IPS-20b (cell line): ENCODE measurements at regions not wholly inside any gene's neighbourhood (a gene's known extent, or its start where the extent isn't known, plus 50 kb on each side); places are given as distances from the start of the nearest gene placed in this dataset.

Experiments used
- H3K27ac ChIP-seq: one replicate; pipeline ENCODE4 v1.5.1; 2013; ENCODE audit warnings: low read length
- H3K27me3 ChIP-seq: 2 replicates; pipeline ENCODE4 v1.6.1; 2013; ENCODE audit warnings: mild to moderate bottlenecking, low read length, inconsistent platforms; ENCODE audit not compliant: insufficient read depth
- H3K36me3 ChIP-seq: 2 replicates; pipeline ENCODE4 v1.6.1; 2013; ENCODE audit warnings: low read depth, mild to moderate bottlenecking, inconsistent platforms, low read length, moderate library complexity; ENCODE audit not compliant: insufficient read depth
- H3K4me1 ChIP-seq: 2 replicates; pipeline ENCODE4 v1.6.1; 2013; ENCODE audit warnings: mild to moderate bottlenecking, control low read depth, inconsistent platforms, low read length, moderate library complexity; ENCODE audit not compliant: insufficient read depth
- H3K4me3 ChIP-seq: 2 replicates; pipeline ENCODE4 v1.5.1; 2013; ENCODE audit warnings: mild to moderate bottlenecking, low read length, inconsistent platforms
- H3K9ac ChIP-seq: 2 replicates; pipeline ENCODE4 v1.6.1; 2013; ENCODE audit warnings: low read depth, mild to moderate bottlenecking, inconsistent platforms, low read length, moderate library complexity
- H3K9me3 ChIP-seq: 2 replicates; pipeline ENCODE4 v1.6.1; 2013; ENCODE audit warnings: mild to moderate bottlenecking, low read depth, low read length, inconsistent platforms; ENCODE audit not compliant: insufficient read depth

GRCh38 chr12:132404951-132405741 lies 75.8 kb upstream of the GALNT9 start:
- Histone ChIP-seq H3K9ac (no peak overlapping the region), H3K27ac (no peak overlapping the region), H3K9me3 (no peaks in the 10 kb centered on the region), H3K4me1 (no peaks in the 10 kb centered on the region), H3K36me3 (no peaks in the 10 kb centered on the region), H3K27me3 (peaks cover 47% of the 10 kb centered on the region), H3K4me3 (no peak overlapping the region)

GRCh38 chr12:132404435-132404855 lies 75.1 kb upstream of the GALNT9 start:
- Histone ChIP-seq H3K4me1 (no peaks in the 10 kb centered on the region), H3K4me3 (no peak overlapping the region), H3K27ac (no peak overlapping the region), H3K9me3 (no peaks in the 10 kb centered on the region), H3K9ac (no peak overlapping the region), H3K27me3 (peaks cover 53% of the 10 kb centered on the region), H3K36me3 (no peaks in the 10 kb centered on the region)

GRCh38 chr12:132403636-132404434 lies 74.4 kb upstream of the GALNT9 start:
- no peak overlapping the region for H3K27ac ChIP-seq

GRCh38 chr12:132402831-132403416 lies 73.5 kb upstream of the GALNT9 start:
- H3K27ac ChIP-seq, result no peak overlapping the region
- no peak overlapping the region for H3K4me3 ChIP-seq
- H3K27me3 ChIP-seq, result peaks cover 60% of the 10 kb centered on the region
- H3K4me1 ChIP-seq, result no peaks in the 10 kb centered on the region
- H3K9ac ChIP-seq, result no peak overlapping the region
- H3K36me3 ChIP-seq, result no peaks in the 10 kb centered on the region
- no peaks in the 10 kb centered on the region for H3K9me3 ChIP-seq

More at GRCh38 chr12:132403636-132404434, 74.4 kb upstream of the GALNT9 start:
- no peaks in the 10 kb centered on the region for H3K4me1 ChIP-seq
- no peaks in the 10 kb centered on the region for H3K9me3 ChIP-seq
- no peaks in the 10 kb centered on the region for H3K36me3 ChIP-seq
- no peak overlapping the region for H3K4me3 ChIP-seq
- no peak overlapping the region for H3K9ac ChIP-seq
- H3K27me3 ChIP-seq, result peaks cover 58% of the 10 kb centered on the region

- H3K27ac ChIP-seq, result no peak overlapping the region
- H3K9ac ChIP-seq, result no peak overlapping the region
- peaks cover 69% of the 10 kb centered on the region for H3K27me3 ChIP-seq
- H3K4me3 ChIP-seq, result no peak overlapping the region
- H3K9me3 ChIP-seq, result no peaks in the 10 kb centered on the region
- H3K36me3 ChIP-seq, result no peaks in the 10 kb centered on the region
- no peaks in the 10 kb centered on the region; the same call in 1 of the 2 replicates for H3K4me1 ChIP-seq
Observed at GRCh38 chr12:132401982-132402381, 72.6 kb upstream of the GALNT9 start.

GRCh38 chr12:132400011-132400641 lies 70.7 kb upstream of the GALNT9 start:
- Histone ChIP-seq H3K36me3 (no peaks in the 10 kb centered on the region), H3K4me1 (no peaks in the 10 kb centered on the region; the same call in 1 of the 2 replicates), H3K27me3 (peaks cover 77% of the 10 kb centered on the region), H3K9me3 (no peaks in the 10 kb centered on the region), H3K27ac (no peak overlapping the region), H3K4me3 (no peak overlapping the region), H3K9ac (no peak overlapping the region)

GRCh38 chr12:132399092-132400010 lies 70.0 kb upstream of the GALNT9 start:
- Histone ChIP-seq H3K27ac (no peak overlapping the region), H3K4me1 (no peaks in the 10 kb centered on the region; the same call in 1 of the 2 replicates), H3K27me3 (peaks cover 80% of the 10 kb centered on the region), H3K4me3 (no peak overlapping the region), H3K9me3 (no peaks in the 10 kb centered on the region), H3K9ac (no peak overlapping the region), H3K36me3 (no peaks in the 10 kb centered on the region)

GRCh38 chr12:132398386-132398991 lies 69.1 kb upstream of the GALNT9 start:
- Histone ChIP-seq H3K9ac (no peak overlapping the region), H3K36me3 (no peaks in the 10 kb centered on the region), H3K27ac (no peak overlapping the region), H3K9me3 (no peaks in the 10 kb centered on the region), H3K4me1 (no peaks in the 10 kb centered on the region; the same call in 1 of the 2 replicates), H3K4me3 (no peak overlapping the region), H3K27me3 (peaks cover 81% of the 10 kb centered on the region)

GRCh38 chr12:132397934-132398385 lies 68.6 kb upstream of the GALNT9 start:
- Histone ChIP-seq H3K4me1 (no peaks in the 10 kb centered on the region; the same call in 1 of the 2 replicates), H3K4me3 (no peak overlapping the region), H3K36me3 (no peaks in the 10 kb centered on the region), H3K9me3 (no peaks in the 10 kb centered on the region), H3K27me3 (peaks cover 81% of the 10 kb centered on the region), H3K27ac (no peak overlapping the region), H3K9ac (no peak overlapping the region)

GRCh38 chr12:132397152-132397933 lies 68.0 kb upstream of the GALNT9 start:
- H3K9ac ChIP-seq, result 0 out of 2 replicates have a peak overlapping the region, but pooled peaks have one; percentile 4
- no peaks in the 10 kb centered on the region for H3K9me3 ChIP-seq
- H3K4me3 ChIP-seq, result no peak overlapping the region
- no peak overlapping the region for H3K27ac ChIP-seq
- peaks cover 80% of the 10 kb centered on the region for H3K27me3 ChIP-seq
- H3K36me3 ChIP-seq, result no peaks in the 10 kb centered on the region
- H3K4me1 ChIP-seq, result no peaks in the 10 kb centered on the region; the same call in 1 of the 2 replicates
